Stimulated activated naive B cell treated with anti-CD40 and anti-IgM and Interleukin-4, amounts not matched to agents 10 μg/mL and 1 μg/mL and 100 μg/mL, for 72 hours (primary cell): ENCODE measurements at regions not wholly inside any gene's neighbourhood (a gene's known extent, or its start where the extent isn't known, plus 50 kb on each side); places are given as distances from the start of the nearest gene placed in this dataset.

ENCODE experiments used
- ATAC-seq, 2 donors: fragments of 150-1000 bp; cut with Tn5 transposase; replicated peaks; 2 replicates each; pipeline ENCODE4 v1.10.0; 2021; ENCODE audit warnings: moderate library complexity in 1 of 2
- DNase-seq: peaks from one replicate; pipeline ENCODE4 v3.0.0; 2021
- H3K27ac Mint-ChIP-seq: one replicate; pipeline ENCODE4 v1.8.0; 2022; ENCODE audit warnings: mild to moderate bottlenecking, mixed read lengths
- H3K27me3 Mint-ChIP-seq, 2 donors: one replicate each; pipeline ENCODE4 v1.8.0; 2022; ENCODE audit warnings: mixed read lengths in 2 of 2
- H3K36me3 Mint-ChIP-seq, 2 donors: one replicate each; pipeline ENCODE4 v1.8.0; 2022; ENCODE audit warnings: mixed read lengths in 2 of 2, mild to moderate bottlenecking in 1 of 2
- H3K4me1 Mint-ChIP-seq, 2 donors: one replicate each; pipeline ENCODE4 v1.8.0; 2022; ENCODE audit warnings: mixed read lengths in 2 of 2, mild to moderate bottlenecking in 1 of 2
- H3K4me3 Mint-ChIP-seq, 2 donors: one replicate each; pipeline ENCODE4 v1.8.0; 2022; ENCODE audit warnings: mild to moderate bottlenecking in 2 of 2, mixed read lengths in 2 of 2, moderate library complexity in 1 of 2
- H3K9me3 Mint-ChIP-seq, 2 donors: one replicate each; pipeline ENCODE4 v1.8.0; 2022; ENCODE audit warnings: mixed read lengths in 2 of 2, mild to moderate bottlenecking in 1 of 2

- Mint-ChIP-seq H3K4me3 (no peak overlapping the region), H3K4me1 (no peaks in the 10 kb centered on the region), H3K27ac (no peak overlapping the region), H3K36me3 (no peaks in the 10 kb centered on the region), H3K27me3 (no peaks in the 10 kb centered on the region), H3K9me3 (peaks cover 0 to 9% of the 10 kb centered on the region in 2 donors)
- no peak for ATAC-seq
- DNase-seq = no peak
These were observed 388.5 kb upstream of the PAPPA start for GRCh38 chr9:115765060-115765459.

- Mint-ChIP-seq H3K9me3 (peaks cover 0 to 7% of the 10 kb centered on the region in 2 donors), H3K4me1 (no peaks in the 10 kb centered on the region), H3K4me3 (no peak overlapping the region), H3K36me3 (no peaks in the 10 kb centered on the region), H3K27ac (no peak overlapping the region), H3K27me3 (no peaks in the 10 kb centered on the region)
- DNase-seq = no peak
- no peak for ATAC-seq
These were observed 387.1 kb upstream of the PAPPA start for GRCh38 chr9:115766370-115766955.

GRCh38 chr9:115770521-115770920 is 383.1 kb upstream of the PAPPA start:
- no peaks in the 10 kb centered on the region for H3K36me3 Mint-ChIP-seq
- H3K27ac Mint-ChIP-seq = no peak overlapping the region
- no peaks in the 10 kb centered on the region for H3K27me3 Mint-ChIP-seq
- DNase-seq (no peak), ATAC-seq (no peak)
- peaks cover 0 to 3% of the 10 kb centered on the region in 2 donors for H3K9me3 Mint-ChIP-seq
- H3K4me3 Mint-ChIP-seq = no peak overlapping the region
- H3K4me1 Mint-ChIP-seq = no peaks in the 10 kb centered on the region

- Mint-ChIP-seq H3K27me3 (no peaks in the 10 kb centered on the region), H3K27ac (no peak overlapping the region), H3K4me1 (no peaks in the 10 kb centered on the region), H3K9me3 (peaks cover 1 to 4% of the 10 kb centered on the region in 2 donors), H3K36me3 (no peaks in the 10 kb centered on the region), H3K4me3 (no peak overlapping the region)
- ATAC-seq = no peak
- no peak for DNase-seq
These were observed 377.9 kb upstream of the PAPPA start for GRCh38 chr9:115775659-115776058.

- ATAC-seq (no peak), DNase-seq (no peak)
- no peaks in the 10 kb centered on the region for H3K36me3 Mint-ChIP-seq
- no peak overlapping the region for H3K27ac Mint-ChIP-seq
- H3K4me1 Mint-ChIP-seq = no peaks in the 10 kb centered on the region
- peaks cover 3 to 4% of the 10 kb centered on the region in 2 donors for H3K9me3 Mint-ChIP-seq
- no peak overlapping the region for H3K4me3 Mint-ChIP-seq
- H3K27me3 Mint-ChIP-seq = no peaks in the 10 kb centered on the region
These were observed 376.0 kb upstream of the PAPPA start for GRCh38 chr9:115777610-115778009.

GRCh38 chr9:115781070-115781736 is 372.4 kb upstream of the PAPPA start:
- peaks cover 7 to 10% of the 10 kb centered on the region in 2 donors for H3K9me3 Mint-ChIP-seq
- DNase-seq (no peak), ATAC-seq (no peak)
- no peaks in the 10 kb centered on the region for H3K36me3 Mint-ChIP-seq
- H3K4me3 Mint-ChIP-seq = no peak overlapping the region
- no peak overlapping the region for H3K27ac Mint-ChIP-seq
- H3K27me3 Mint-ChIP-seq = no peaks in the 10 kb centered on the region
- H3K4me1 Mint-ChIP-seq = no peaks in the 10 kb centered on the region

- Mint-ChIP-seq H3K27me3 (no peaks in the 10 kb centered on the region), H3K27ac (no peak overlapping the region), H3K9me3 (peaks cover 5 to 8% of the 10 kb centered on the region in 2 donors), H3K4me3 (no peak overlapping the region), H3K36me3 (no peaks in the 10 kb centered on the region), H3K4me1 (no peaks in the 10 kb centered on the region)
- ATAC-seq = no peak
- DNase-seq = no peak
These were observed 367.3 kb upstream of the PAPPA start for GRCh38 chr9:115786321-115786720.

- H3K9me3 Mint-ChIP-seq = peaks cover 0 to 5% of the 10 kb centered on the region in 2 donors
- H3K36me3 Mint-ChIP-seq = no peaks in the 10 kb centered on the region
- H3K4me1 Mint-ChIP-seq = no peaks in the 10 kb centered on the region
- DNase-seq (no peak), ATAC-seq (no peak)
- no peaks in the 10 kb centered on the region for H3K27me3 Mint-ChIP-seq
- no peak overlapping the region for H3K27ac Mint-ChIP-seq
- no peak overlapping the region for H3K4me3 Mint-ChIP-seq
These were observed 363.1 kb upstream of the PAPPA start for GRCh38 chr9:115790520-115790919.

- Mint-ChIP-seq H3K4me1 (no peaks in the 10 kb centered on the region), H3K27me3 (no peaks in the 10 kb centered on the region), H3K4me3 (no peak overlapping the region), H3K9me3 (peaks cover 0 to 3% of the 10 kb centered on the region in 2 donors), H3K36me3 (no peaks in the 10 kb centered on the region), H3K27ac (no peak overlapping the region)
- DNase-seq = no peak
- no peak for ATAC-seq
These were observed 358.6 kb upstream of the PAPPA start for GRCh38 chr9:115794921-115795475.

GRCh38 chr9:115799734-115800133 is 353.9 kb upstream of the PAPPA start:
- Mint-ChIP-seq H3K36me3 (no peaks in the 10 kb centered on the region), H3K4me1 (no peaks in the 10 kb centered on the region), H3K27me3 (no peaks in the 10 kb centered on the region), H3K9me3 (peaks cover 0 to 3% of the 10 kb centered on the region in 2 donors), H3K4me3 (no peak overlapping the region), H3K27ac (no peak overlapping the region)
- no peak for ATAC-seq
- DNase-seq = no peak

- H3K4me3 Mint-ChIP-seq = no peak overlapping the region
- no peaks in the 10 kb centered on the region for H3K27me3 Mint-ChIP-seq
- no peak overlapping the region for H3K27ac Mint-ChIP-seq
- ATAC-seq (no peak), DNase-seq (no peak)
- no peaks in the 10 kb centered on the region for H3K36me3 Mint-ChIP-seq
- no peaks in the 10 kb centered on the region for H3K4me1 Mint-ChIP-seq
- H3K9me3 Mint-ChIP-seq = peaks cover 0 to 3% of the 10 kb centered on the region in 2 donors
These were observed 349.4 kb upstream of the PAPPA start for GRCh38 chr9:115804206-115804605.

- Mint-ChIP-seq H3K36me3 (no peaks in the 10 kb centered on the region), H3K4me3 (no peak overlapping the region), H3K9me3 (peaks cover 0 to 5% of the 10 kb centered on the region in 2 donors), H3K27me3 (no peaks in the 10 kb centered on the region), H3K4me1 (no peaks in the 10 kb centered on the region), H3K27ac (no peak overlapping the region)
- ATAC-seq (no peak), DNase-seq (no peak)
These were observed 345.5 kb upstream of the PAPPA start for GRCh38 chr9:115808108-115808507.

- Mint-ChIP-seq H3K27ac (no peak overlapping the region), H3K9me3 (peaks cover 0 to 5% of the 10 kb centered on the region in 2 donors), H3K4me1 (no peaks in the 10 kb centered on the region), H3K4me3 (no peak overlapping the region), H3K27me3 (no peaks in the 10 kb centered on the region), H3K36me3 (no peaks in the 10 kb centered on the region)
- no peak for DNase-seq
- no peak for ATAC-seq
These were observed 344.9 kb upstream of the PAPPA start for GRCh38 chr9:115808695-115809094.

GRCh38 chr9:115810166-115810565 is 343.4 kb upstream of the PAPPA start:
- no peak for ATAC-seq
- H3K36me3 Mint-ChIP-seq = no peaks in the 10 kb centered on the region
- peaks cover 0 to 9% of the 10 kb centered on the region in 2 donors for H3K9me3 Mint-ChIP-seq
- H3K27ac Mint-ChIP-seq = no peak overlapping the region
- no peaks in the 10 kb centered on the region for H3K4me1 Mint-ChIP-seq
- no peaks in the 10 kb centered on the region for H3K27me3 Mint-ChIP-seq
- no peak for DNase-seq
- H3K4me3 Mint-ChIP-seq = no peak overlapping the region

- H3K9me3 Mint-ChIP-seq = peaks cover 0 to 9% of the 10 kb centered on the region in 2 donors
- ATAC-seq = no peak
- H3K27me3 Mint-ChIP-seq = no peaks in the 10 kb centered on the region
- DNase-seq = no peak
- no peak overlapping the region for H3K4me3 Mint-ChIP-seq
- no peaks in the 10 kb centered on the region for H3K36me3 Mint-ChIP-seq
- H3K4me1 Mint-ChIP-seq = no peaks in the 10 kb centered on the region
- no peak overlapping the region for H3K27ac Mint-ChIP-seq
These were observed 339.5 kb upstream of the PAPPA start for GRCh38 chr9:115814081-115814480.
